PFSK-1 (cell line): ENCODE measurements at regions not wholly inside any gene's neighbourhood (a gene's known extent, or its start where the extent isn't known, plus 50 kb on each side); places are given as distances from the start of the nearest gene placed in this dataset.

Experiments used
- FOXP2 ChIP-seq: optimal IDR thresholded peaks from 2 replicates; pipeline ENCODE3; 2011; ENCODE audit warnings: borderline replicate concordance, control low read depth, inconsistent platforms; ENCODE audit not compliant: insufficient read depth; ENCODE audit errors: extremely low read length, extremely low read depth
- POLR2AphosphoS5 ChIP-seq: IDR thresholded peaks from 2 replicates; pipeline ENCODE4 v1.6.1; 2012; ENCODE audit warnings: low read depth, mild to moderate bottlenecking, control low read depth, low read length, moderate library complexity
- REST ChIP-seq, 2 experiments: IDR thresholded peaks; 2 replicates each; pipeline versions ENCODE4 v1.6.1 to v1.8.0; 2011 to 2012; ENCODE audit warnings: low read depth in 2 of 2, low read length in 2 of 2, control low read depth in 1 of 2, inconsistent platforms in 1 of 2, mild to moderate bottlenecking in 1 of 2, moderate library complexity in 1 of 2; ENCODE audit not compliant: insufficient read depth in 1 of 2
- SIN3A ChIP-seq: IDR thresholded peaks from 2 replicates; pipeline ENCODE4 v1.6.1; 2012; ENCODE audit warnings: mild to moderate bottlenecking, low read length, moderate library complexity, borderline replicate concordance; ENCODE audit not compliant: insufficient read depth
- TAF1 ChIP-seq: IDR thresholded peaks from 2 replicates; pipeline ENCODE4 v1.6.1; 2012; ENCODE audit warnings: low read length, control low read depth, borderline replicate concordance; ENCODE audit not compliant: insufficient read depth

- TF ChIP-seq REST (IDR thresholded peaks at IDR 0.05; ENCODE audit: insufficient read depth in 1 of 2, low read depth in 2 of 2, low read length in 2 of 2), result no peak
- TF ChIP-seq FOXP2, result no peak
- TF ChIP-seq POLR2AphosphoS5, result no peak
- TF ChIP-seq TAF1, result no peak
- TF ChIP-seq SIN3A, result no peak
These were observed 410.5 kb upstream of the LRRC7 start for GRCh38 chr1:69157046-69157756.

GRCh38 chr1:69163241-69163640 lies 404.5 kb upstream of the LRRC7 start:
- TF ChIP-seq SIN3A, result no peak
- TF ChIP-seq POLR2AphosphoS5, result no peak
- TF ChIP-seq REST (IDR thresholded peaks at IDR 0.05; ENCODE audit: insufficient read depth in 1 of 2, low read depth in 2 of 2, low read length in 2 of 2), result no peak
- TF ChIP-seq FOXP2, result no peak
- no peak for TF ChIP-seq TAF1

GRCh38 chr1:69163779-69164178 lies 403.9 kb upstream of the LRRC7 start:
- no peak for TF ChIP-seq POLR2AphosphoS5
- TF ChIP-seq REST (IDR thresholded peaks at IDR 0.05; ENCODE audit: insufficient read depth in 1 of 2, low read depth in 2 of 2, low read length in 2 of 2), result no peak
- TF ChIP-seq FOXP2, result no peak
- no peak for TF ChIP-seq TAF1
- no peak for TF ChIP-seq SIN3A

- TF ChIP-seq TAF1 (no peak), POLR2AphosphoS5 (no peak), SIN3A (no peak)
These were observed 399.8 kb upstream of the LRRC7 start for GRCh38 chr1:69167876-69168275.

- no peak for TF ChIP-seq SIN3A
- no peak for TF ChIP-seq REST (IDR thresholded peaks at IDR 0.05; ENCODE audit: insufficient read depth in 1 of 2, low read depth in 2 of 2, low read length in 2 of 2)
- no peak for TF ChIP-seq POLR2AphosphoS5
- no peak for TF ChIP-seq TAF1
- no peak for TF ChIP-seq FOXP2
These were observed 396.5 kb upstream of the LRRC7 start for GRCh38 chr1:69171248-69171647.
